Caco-2 (cell line): ENCODE measurements at regions not wholly inside any gene's neighbourhood (a gene's known extent, or its start where the extent isn't known, plus 50 kb on each side); places are given as distances from the start of the nearest gene placed in this dataset.

ENCODE experiments used
- BruUV-seq: library from RNA; stranded (reverse); fragments of 400-500 nt; replicated peaks from 2 replicates; lab custom pipeline; 2021; lab: Mats Ljungman, UMichigan
- CTCF ChIA-PET: fragments of 300-600 bp; sonication (Branson Sonifier 250); formaldehyde crosslinking; loops from one replicate; lab custom pipeline; 2022; ENCODE audit warnings: antibody characterized with exemption; lab: Charles Lee
- POLR2A ChIA-PET: fragments of 300-600 bp; sonication (Branson Sonifier 250); formaldehyde crosslinking; loops from one replicate; lab custom pipeline; 2022; ENCODE audit warnings: antibody characterized with exemption; lab: Charles Lee
- DNase-seq, 2 experiments: peaks; one replicate each; pipeline versions ENCODE4 v3.0.0 to v3.0.0-alpha.2; 2020 to 2022
- H3K27me3 ChIP-seq: replicated peaks from 2 replicates; pipeline ENCODE4 v1.6.0; 2011; ENCODE audit warnings: low read length; ENCODE audit not compliant: control insufficient read depth, insufficient read depth
- H3K36me3 ChIP-seq: 2 replicates; pipeline ENCODE4 v1.5.1; 2011; ENCODE audit warnings: low read length; ENCODE audit not compliant: control insufficient read depth, insufficient read depth
- H3K4me1 ChIP-seq: fragments of 250-450 bp; sonication (Bioruptor Pico); 2 replicates; pipeline ENCODE4 v1.5.1; 2020; ENCODE audit warnings: mild to moderate bottlenecking
- H3K4me3 ChIP-seq: 2 replicates; pipeline ENCODE4 v1.5.1; 2011; ENCODE audit warnings: low read depth, mild to moderate bottlenecking, control low read depth, low read length
- H3K9me3 ChIP-seq: fragments of 250-450 bp; sonication (Bioruptor Pico); 2 replicates; pipeline ENCODE4 v1.5.1; 2020; ENCODE audit warnings: mild to moderate bottlenecking, moderate library complexity
- H3K27ac Mint-ChIP-seq: one replicate; pipeline ENCODE4 v1.8.0; 2022; ENCODE audit warnings: mixed read lengths; ENCODE audit not compliant: unreplicated experiment
- H3K27me3 Mint-ChIP-seq: one replicate; pipeline ENCODE4 v1.8.0; 2022; ENCODE audit warnings: mixed read lengths; ENCODE audit not compliant: insufficient read depth, unreplicated experiment
- H3K36me3 Mint-ChIP-seq: one replicate; pipeline ENCODE4 v1.8.0; 2022; ENCODE audit warnings: mild to moderate bottlenecking, mixed read lengths; ENCODE audit not compliant: insufficient read depth, unreplicated experiment
- H3K4me1 Mint-ChIP-seq: one replicate; pipeline ENCODE4 v1.8.0; 2022; ENCODE audit warnings: low read depth, mixed read lengths; ENCODE audit not compliant: unreplicated experiment
- H3K4me3 Mint-ChIP-seq: one replicate; pipeline ENCODE4 v1.8.0; 2022; ENCODE audit warnings: mild to moderate bottlenecking, moderate library complexity, mixed read lengths; ENCODE audit not compliant: unreplicated experiment
- H3K9me3 Mint-ChIP-seq: one replicate; pipeline ENCODE4 v1.8.0; 2022; ENCODE audit warnings: mixed read lengths; ENCODE audit not compliant: unreplicated experiment
- intact Hi-C: fragments of 100-400 bp; cut with micrococcal nuclease; formaldehyde crosslinking; loops from one replicate; pipeline ENCODE4 v1.10.0; 2022; ENCODE audit not compliant: unreplicated experiment
- TF ChIP-seq, protein P1 (sequence below), 2 experiments: fragments of 200-600 bp in 1 of 2; IDR thresholded peaks; 1 replicate in 1 of 2; 2 replicates in 1 of 2; pipeline versions ENCODE4 v1.5.1 to v1.8.0; 2011 to 2022; ENCODE audit warnings: antibody characterized with exemption in 1 of 2, control low read depth in 1 of 2, inconsistent platforms in 1 of 2, low read depth in 1 of 2, low read length in 1 of 2, mild to moderate bottlenecking in 1 of 2, moderate library complexity in 1 of 2; ENCODE audit not compliant: insufficient read depth in 1 of 2, severe bottlenecking in 1 of 2, unreplicated experiment in 1 of 2

GRCh38 chr2:58769111-58769863, 528.2 kb upstream of the FANCL start:
- Mint-ChIP-seq H3K4me1 (no peaks in the 10 kb centered on the region), H3K36me3 (no peaks in the 10 kb centered on the region), H3K4me3 (no peak overlapping the region), H3K27ac (no peak overlapping the region), H3K9me3 (no peaks in the 10 kb centered on the region), H3K27me3 (peaks cover 4% of the 10 kb centered on the region)
- ChIA-PET CTCF (no interaction called here), POLR2A (no interaction called here)
- BruUV-seq, result no TSS peak
- Histone ChIP-seq H3K36me3 (no peaks in the 10 kb centered on the region), H3K4me3 (no peak overlapping the region), H3K4me1 (no peaks in the 10 kb centered on the region), H3K9me3 (no peaks in the 10 kb centered on the region), H3K27me3 (no peaks in the 10 kb centered on the region)
- no peak for DNase-seq
- TF ChIP-seq, protein P1, sequence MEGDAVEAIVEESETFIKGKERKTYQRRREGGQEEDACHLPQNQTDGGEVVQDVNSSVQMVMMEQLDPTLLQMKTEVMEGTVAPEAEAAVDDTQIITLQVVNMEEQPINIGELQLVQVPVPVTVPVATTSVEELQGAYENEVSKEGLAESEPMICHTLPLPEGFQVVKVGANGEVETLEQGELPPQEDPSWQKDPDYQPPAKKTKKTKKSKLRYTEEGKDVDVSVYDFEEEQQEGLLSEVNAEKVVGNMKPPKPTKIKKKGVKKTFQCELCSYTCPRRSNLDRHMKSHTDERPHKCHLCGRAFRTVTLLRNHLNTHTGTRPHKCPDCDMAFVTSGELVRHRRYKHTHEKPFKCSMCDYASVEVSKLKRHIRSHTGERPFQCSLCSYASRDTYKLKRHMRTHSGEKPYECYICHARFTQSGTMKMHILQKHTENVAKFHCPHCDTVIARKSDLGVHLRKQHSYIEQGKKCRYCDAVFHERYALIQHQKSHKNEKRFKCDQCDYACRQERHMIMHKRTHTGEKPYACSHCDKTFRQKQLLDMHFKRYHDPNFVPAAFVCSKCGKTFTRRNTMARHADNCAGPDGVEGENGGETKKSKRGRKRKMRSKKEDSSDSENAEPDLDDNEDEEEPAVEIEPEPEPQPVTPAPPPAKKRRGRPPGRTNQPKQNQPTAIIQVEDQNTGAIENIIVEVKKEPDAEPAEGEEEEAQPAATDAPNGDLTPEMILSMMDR (IDR thresholded peaks at IDR 0.05; ENCODE audit: insufficient read depth in 1 of 2, low read depth in 1 of 2, low read length in 1 of 2, severe bottlenecking in 1 of 2, unreplicated experiment in 1 of 2), result no peak
- intact Hi-C loops, result no loop called here

DNA sequence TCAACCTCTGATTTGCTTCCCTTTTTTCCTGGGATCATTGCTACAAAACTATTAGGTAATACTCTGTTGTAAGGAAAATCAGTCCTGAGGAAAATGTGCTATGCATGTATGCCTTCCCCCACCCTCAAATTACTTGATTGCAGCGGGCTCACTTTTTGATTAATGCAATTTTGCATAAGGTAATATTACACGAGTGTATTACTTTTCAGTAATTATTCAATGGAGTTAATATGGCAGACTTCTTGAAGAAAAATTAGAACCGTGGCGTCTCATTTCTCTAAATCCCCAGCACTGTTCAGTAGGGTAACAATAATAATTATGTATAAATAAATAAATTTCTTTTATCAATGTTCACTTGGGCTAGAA, 527.6 kb upstream of the FANCL start:
- H3K36me3 ChIP-seq, result no peaks in the 10 kb centered on the region
- POLR2A ChIA-PET, result no interaction called here
- H3K36me3 Mint-ChIP-seq, result no peaks in the 10 kb centered on the region
- no peaks in the 10 kb centered on the region for H3K4me1 ChIP-seq
- no peaks in the 10 kb centered on the region for H3K27me3 ChIP-seq
- no peaks in the 10 kb centered on the region for H3K9me3 Mint-ChIP-seq
- no peaks in the 10 kb centered on the region for H3K4me1 Mint-ChIP-seq
- TF ChIP-seq, protein P1 (IDR thresholded peaks at IDR 0.05; ENCODE audit: insufficient read depth in 1 of 2, low read depth in 1 of 2, low read length in 1 of 2, severe bottlenecking in 1 of 2, unreplicated experiment in 1 of 2), result no peak
- H3K4me3 Mint-ChIP-seq, result no peak overlapping the region
- no peak overlapping the region for H3K27ac Mint-ChIP-seq
- no TSS peak for BruUV-seq
- intact Hi-C loops, result no loop called here
- no peak for DNase-seq
- no peak overlapping the region for H3K4me3 ChIP-seq
- peaks cover 4% of the 10 kb centered on the region for H3K27me3 Mint-ChIP-seq
- no peaks in the 10 kb centered on the region for H3K9me3 ChIP-seq
- CTCF ChIA-PET, result interaction anchor here (0.7 kb wide), 1 partner anchor 1341 kb away, joined by 5 read pairs; no protein-coding TSS in a partner anchor

DNA sequence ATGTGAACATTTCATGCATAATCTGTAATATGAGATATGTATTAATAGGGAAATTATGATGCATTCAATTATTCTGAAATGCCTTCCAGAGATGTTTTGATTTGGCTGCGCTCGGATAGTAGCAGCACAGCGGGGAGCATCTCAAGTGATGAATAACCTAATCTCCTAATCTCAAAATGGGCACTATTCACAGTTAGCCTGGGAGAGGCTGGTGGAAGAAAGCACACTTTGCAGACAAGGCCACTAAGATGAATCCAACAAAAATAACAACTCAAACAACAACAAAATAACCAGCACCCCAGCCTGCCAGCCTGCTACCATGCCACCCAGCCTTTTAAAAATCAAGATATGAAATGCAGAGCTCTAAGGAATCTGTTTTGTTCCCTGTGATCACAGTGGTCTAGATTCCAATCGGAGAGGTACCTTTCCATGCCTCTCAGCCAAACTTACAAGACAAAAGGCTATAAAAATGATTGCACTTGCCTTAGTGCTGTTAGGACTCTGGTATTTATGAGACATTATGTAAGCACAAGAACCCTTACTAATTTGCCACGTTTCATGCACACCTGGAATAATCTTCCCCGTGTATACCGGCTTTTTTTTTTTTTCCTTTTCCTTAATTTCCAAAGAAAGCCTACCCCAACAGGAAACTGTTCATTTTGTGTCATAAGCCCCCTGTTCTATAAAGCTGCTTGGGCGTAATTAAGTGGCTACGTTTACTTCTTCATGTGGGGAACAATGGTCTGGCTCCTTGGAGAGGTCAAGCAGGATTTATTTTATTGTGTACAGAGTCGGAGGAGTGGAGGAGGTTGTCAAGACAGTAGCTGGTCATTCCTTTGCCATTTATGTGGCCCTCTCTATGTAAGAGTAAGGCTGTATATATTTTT, 526.9 kb upstream of the FANCL start:
- intact Hi-C loops, result no loop called here
- Histone ChIP-seq H3K27me3 (no peaks in the 10 kb centered on the region), H3K9me3 (no peaks in the 10 kb centered on the region), H3K36me3 (no peaks in the 10 kb centered on the region), H3K4me1 (no peaks in the 10 kb centered on the region), H3K4me3 (no peak overlapping the region)
- Mint-ChIP-seq H3K27ac (no peak overlapping the region), H3K36me3 (no peaks in the 10 kb centered on the region), H3K4me3 (no peak overlapping the region), H3K27me3 (peaks cover 4% of the 10 kb centered on the region), H3K9me3 (no peaks in the 10 kb centered on the region), H3K4me1 (no peaks in the 10 kb centered on the region)
- TF ChIP-seq, protein P1 (IDR thresholded peaks at IDR 0.05; ENCODE audit: insufficient read depth in 1 of 2, low read depth in 1 of 2, low read length in 1 of 2, severe bottlenecking in 1 of 2, unreplicated experiment in 1 of 2), result no peak
- BruUV-seq, result no TSS peak
- POLR2A ChIA-PET, result no interaction called here
- CTCF ChIA-PET, result interaction anchor here (0.7 kb wide), 1 partner anchor 1341 kb away, joined by 5 read pairs; no protein-coding TSS in a partner anchor
- DNase-seq, result no peak
